SK-N-SH (cell line): ENCODE measurements at regions not wholly inside any gene's neighbourhood (a gene's known extent, or its start where the extent isn't known, plus 50 kb on each side); places are given as distances from the start of the nearest gene placed in this dataset.

Source experiments
- CTCF ChIA-PET: fragments of 300-600, 350-600 bp; formaldehyde crosslinking; extraction: SDS; loops from one replicate; lab custom pipeline; 2021; lab: Yijun Ruan, JAX
- POLR2A ChIA-PET: fragments of 350-600 bp; sonication (Branson Sonifier 250); formaldehyde crosslinking; extraction: SDS; loops from one replicate; lab custom pipeline; 2020; ENCODE audit warnings: antibody characterized with exemption, inconsistent platforms; lab: Yijun Ruan, JAX
- DNase-seq: peaks from one replicate; pipeline ENCODE4 v3.0.0; 2012
- H2AFZ ChIP-seq: fragments of 200-600 bp; sonication (generic); 2 replicates; pipeline ENCODE4 v1.8.1; 2016; ENCODE audit warnings: antibody characterized with exemption, mild to moderate bottlenecking, low read depth
- H3F3A ChIP-seq: fragments of 200-600 bp; sonication (generic); replicated peaks from 2 replicates; pipeline ENCODE3; 2016; ENCODE audit warnings: antibody characterized with exemption, mild to moderate bottlenecking; ENCODE audit not compliant: insufficient read depth
- H3K27ac ChIP-seq, 2 experiments: fragments of 200-500 bp in 1 of 2; fragments of 200-600 bp in 1 of 2; sonication (Bioruptor generic) in 1 of 2; sonication (generic), shearing (Covaris generic) in 1 of 2; 2 replicates each; pipeline versions ENCODE4 v1.5.1 to v1.6.1; 2014 to 2016; ENCODE audit warnings: low read depth in 2 of 2, inconsistent platforms in 1 of 2, low read length in 1 of 2, mild to moderate bottlenecking in 1 of 2, mixed read lengths in 1 of 2
- H3K27me3 ChIP-seq: fragments of 200-600 bp; sonication (generic), shearing (Covaris generic); 2 replicates; pipeline ENCODE4 v1.6.1; 2016; ENCODE audit warnings: mixed run types; ENCODE audit not compliant: insufficient read depth
- H3K36me3 ChIP-seq, 2 experiments: fragments of 200-500 bp in 1 of 2; fragments of 200-600 bp in 1 of 2; sonication (Bioruptor generic) in 1 of 2; sonication (generic) in 1 of 2; replicated peaks in 1 of 2; 2 replicates each; pipeline versions ENCODE3 to v1.5.1; 2014 to 2016; ENCODE audit warnings: low read length in 1 of 2, mild to moderate bottlenecking in 1 of 2; ENCODE audit not compliant: insufficient read depth in 2 of 2, control insufficient read depth in 1 of 2
- H3K4me1 ChIP-seq, 2 experiments: fragments of 200-500 bp in 1 of 2; fragments of 200-600 bp in 1 of 2; sonication (Bioruptor generic) in 1 of 2; sonication (generic), shearing (Covaris generic) in 1 of 2; 2 replicates each; pipeline versions ENCODE4 v1.5.1 to v1.6.1; 2014 to 2016; ENCODE audit warnings: low read depth in 1 of 2, low read length in 1 of 2, mixed run types in 1 of 2; ENCODE audit not compliant: insufficient read depth in 2 of 2, control insufficient read depth in 1 of 2
- H3K4me2 ChIP-seq: fragments of 200-600 bp; sonication (generic), shearing (Covaris generic); 2 replicates; pipeline ENCODE4 v1.6.1; 2017; ENCODE audit warnings: mixed run types
- H3K4me3 ChIP-seq, 2 experiments: fragments of 200-500 bp in 1 of 2; fragments of 200-600 bp in 1 of 2; sonication (Bioruptor generic) in 1 of 2; sonication (generic), shearing (Covaris generic) in 1 of 2; 2 replicates each; pipeline versions ENCODE4 v1.5.1 to v1.8.1; 2014 to 2016; ENCODE audit warnings: low read depth in 2 of 2, inconsistent platforms in 1 of 2, low read length in 1 of 2, mild to moderate bottlenecking in 1 of 2, mixed read lengths in 1 of 2, moderate library complexity in 1 of 2
- H3K79me2 ChIP-seq: fragments of 200-600 bp; sonication (generic); 2 replicates; pipeline ENCODE4 v1.8.1; 2017; ENCODE audit warnings: mild to moderate bottlenecking; ENCODE audit not compliant: insufficient read depth
- H3K9ac ChIP-seq: fragments of 200-600 bp; sonication (generic); 2 replicates; pipeline ENCODE4 v1.6.1; 2017; ENCODE audit warnings: mixed run types
- H3K9me2 ChIP-seq: fragments of 200-600 bp; sonication (generic); 2 replicates; pipeline ENCODE4 v1.6.1; 2017; ENCODE audit warnings: mixed run types
- H3K9me3 ChIP-seq: fragments of 200-600 bp; sonication (generic); 2 replicates; pipeline ENCODE4 v1.6.1; 2017; ENCODE audit warnings: mixed run types, mild to moderate bottlenecking, moderate library complexity
- H4K20me1 ChIP-seq: fragments of 200-600 bp; sonication (generic); 2 replicates; pipeline ENCODE4 v1.6.1; 2017; ENCODE audit warnings: mild to moderate bottlenecking, mixed run types; ENCODE audit not compliant: insufficient read depth
- ELF1 ChIP-seq: IDR thresholded peaks from 2 replicates; pipeline ENCODE4 v1.4.0; 2012
- EP300 ChIP-seq, 2 experiments: IDR thresholded peaks; 2 replicates each; pipeline versions ENCODE4 v1.4.0 to v1.6.1; 2012; ENCODE audit warnings: borderline replicate concordance in 1 of 2, low read depth in 1 of 2, low read length in 1 of 2
- FOXJ3 ChIP-seq: sonication (generic); formaldehyde crosslinking; IDR thresholded peaks from 2 replicates; pipeline ENCODE4 v1.5.1; 2020; ENCODE audit warnings: mild to moderate bottlenecking, missing genetic modification reagents
- GATA2 ChIP-seq: sonication (generic); formaldehyde crosslinking; IDR thresholded peaks from 2 replicates; pipeline ENCODE4 v1.5.0; 2020; ENCODE audit warnings: mild to moderate bottlenecking, missing genetic modification reagents
- JUND ChIP-seq: IDR thresholded peaks from 2 replicates; pipeline ENCODE4 v1.4.0; 2012
- MXI1 ChIP-seq: IDR thresholded peaks from 2 replicates; pipeline ENCODE4 v1.6.1; 2012; ENCODE audit warnings: mild to moderate bottlenecking, low read depth, low read length, improper control_type of control experiment
- NFIC ChIP-seq: IDR thresholded peaks from 2 replicates; pipeline ENCODE4 v1.4.0; 2012; ENCODE audit warnings: borderline replicate concordance
- NRF1 ChIP-seq: IDR thresholded peaks from 2 replicates; pipeline ENCODE4 v1.6.1; 2012; ENCODE audit warnings: low read depth, mild to moderate bottlenecking, low read length
- RCOR1 ChIP-seq: fragments of 150-350 bp; IDR thresholded peaks from 2 replicates; pipeline ENCODE4 v1.6.1; 2017; ENCODE audit warnings: antibody characterized with exemption, low read length
- RXRA ChIP-seq: IDR thresholded peaks from 2 replicates; pipeline ENCODE4 v1.4.0; 2012; ENCODE audit warnings: low read depth, mild to moderate bottlenecking, borderline replicate concordance
- SIN3A ChIP-seq: IDR thresholded peaks from 2 replicates; pipeline ENCODE4 v1.6.1; 2012; ENCODE audit warnings: low read depth, mild to moderate bottlenecking, low read length, moderate library complexity, borderline replicate concordance
- TCF12 ChIP-seq: IDR thresholded peaks from 2 replicates; pipeline ENCODE4 v1.4.0; 2012
- TEAD4 ChIP-seq: IDR thresholded peaks from 2 replicates; pipeline ENCODE4 v1.4.0; 2012; ENCODE audit warnings: mild to moderate bottlenecking, borderline replicate concordance; ENCODE audit not compliant: insufficient read depth
- WGBS: methylation state at CpG from one replicate; pipeline ENCODE4 v1.1.6; 2017; ENCODE audit warnings: low lambda C conversion rate; 5-methylcytosine and 5-hydroxymethylcytosine counted together
- TF ChIP-seq, protein P1 (sequence below): IDR thresholded peaks from 2 replicates; pipeline ENCODE4 v1.4.0; 2012; ENCODE audit warnings: low read depth, borderline replicate concordance
- TF ChIP-seq, protein P2 (sequence below): IDR thresholded peaks from 2 replicates; pipeline ENCODE4; 2012
- TF ChIP-seq, protein P3 (sequence below): fragments of 200-600 bp; sonication (generic); IDR thresholded peaks from 2 replicates; pipeline ENCODE4 v1.6.1; 2017; ENCODE audit warnings: antibody characterized with exemption, mild to moderate bottlenecking, moderate library complexity
- TF ChIP-seq, protein P4 (sequence below): IDR thresholded peaks from 2 replicates; pipeline ENCODE4 v1.4.0; 2012; ENCODE audit warnings: low read depth, borderline replicate concordance
- TF ChIP-seq, protein P5 (sequence below): IDR thresholded peaks from 2 replicates; pipeline ENCODE4 v1.6.1; 2012; ENCODE audit warnings: mild to moderate bottlenecking, low read depth, low read length, moderate library complexity

DNA sequence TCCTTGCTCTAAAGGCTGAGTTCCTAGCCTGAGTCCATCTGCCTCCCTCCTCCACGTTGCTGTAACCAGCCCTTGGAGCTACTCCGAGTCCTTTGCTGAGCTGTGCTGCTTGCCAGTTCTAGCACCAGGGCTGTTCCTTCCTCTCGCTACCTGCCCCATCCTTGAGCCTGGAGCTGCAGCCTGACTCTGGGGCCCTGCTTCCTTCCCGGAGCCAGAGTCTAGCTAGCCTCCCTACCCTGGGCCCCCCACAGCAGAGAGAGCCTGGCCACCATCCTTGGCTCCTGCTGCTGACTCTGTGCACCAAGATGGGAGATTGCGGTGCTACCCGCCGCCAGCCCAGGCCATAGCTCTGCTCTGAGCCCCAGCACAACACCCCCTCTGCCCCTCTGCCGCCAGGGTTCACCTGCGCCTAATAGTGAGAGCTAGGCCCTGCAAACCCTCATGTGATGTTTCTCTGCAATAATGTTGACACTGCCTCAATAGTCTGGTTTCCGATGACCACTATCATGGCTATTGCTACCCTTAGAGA lies 135.9 kb upstream of the ASB18 start:
- Histone ChIP-seq H3K9me2 (no peaks in the 10 kb centered on the region), H4K20me1 (no peaks in the 10 kb centered on the region), H3K36me3 (no peaks in the 10 kb centered on the region), H3K9me3 (no peaks in the 10 kb centered on the region), H2AFZ (no peak overlapping the region), H3K4me1 (no peaks in the 10 kb centered on the region), H3K27ac (no peak overlapping the region), H3K27me3 (no peaks in the 10 kb centered on the region), H3K4me3 (no peak overlapping the region), H3K79me2 (no peaks in the 10 kb centered on the region), H3F3A (no peaks in the 10 kb centered on the region), H3K4me2 (no peak overlapping the region), H3K9ac (no peak overlapping the region)
- ChIA-PET POLR2A (no interaction called here), CTCF (no interaction called here)
- TF ChIP-seq TCF12 (no peak), TEAD4 (no peak), MXI1 (no peak), GATA2 (CRISPR knock-in tag) (no peak), RXRA (no peak), ELF1 (no peak), NFIC (no peak), NRF1 (no peak), JUND (no peak), SIN3A (no peak), RCOR1 (no peak), FOXJ3 (CRISPR knock-in tag) (no peak), EP300 (IDR thresholded peaks at IDR 0.05; ENCODE audit: borderline replicate concordance in 1 of 2, low read depth in 1 of 2, low read length in 1 of 2) (no peak)
- TF ChIP-seq, protein P1, sequence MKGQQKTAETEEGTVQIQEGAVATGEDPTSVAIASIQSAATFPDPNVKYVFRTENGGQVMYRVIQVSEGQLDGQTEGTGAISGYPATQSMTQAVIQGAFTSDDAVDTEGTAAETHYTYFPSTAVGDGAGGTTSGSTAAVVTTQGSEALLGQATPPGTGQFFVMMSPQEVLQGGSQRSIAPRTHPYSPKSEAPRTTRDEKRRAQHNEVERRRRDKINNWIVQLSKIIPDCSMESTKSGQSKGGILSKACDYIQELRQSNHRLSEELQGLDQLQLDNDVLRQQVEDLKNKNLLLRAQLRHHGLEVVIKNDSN = no peak
- TF ChIP-seq, protein P2, sequence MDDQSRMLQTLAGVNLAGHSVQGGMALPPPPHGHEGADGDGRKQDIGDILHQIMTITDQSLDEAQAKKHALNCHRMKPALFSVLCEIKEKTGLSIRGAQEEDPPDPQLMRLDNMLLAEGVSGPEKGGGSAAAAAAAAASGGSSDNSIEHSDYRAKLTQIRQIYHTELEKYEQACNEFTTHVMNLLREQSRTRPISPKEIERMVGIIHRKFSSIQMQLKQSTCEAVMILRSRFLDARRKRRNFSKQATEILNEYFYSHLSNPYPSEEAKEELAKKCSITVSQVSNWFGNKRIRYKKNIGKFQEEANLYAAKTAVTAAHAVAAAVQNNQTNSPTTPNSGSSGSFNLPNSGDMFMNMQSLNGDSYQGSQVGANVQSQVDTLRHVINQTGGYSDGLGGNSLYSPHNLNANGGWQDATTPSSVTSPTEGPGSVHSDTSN = no peak
- TF ChIP-seq, protein P3, sequence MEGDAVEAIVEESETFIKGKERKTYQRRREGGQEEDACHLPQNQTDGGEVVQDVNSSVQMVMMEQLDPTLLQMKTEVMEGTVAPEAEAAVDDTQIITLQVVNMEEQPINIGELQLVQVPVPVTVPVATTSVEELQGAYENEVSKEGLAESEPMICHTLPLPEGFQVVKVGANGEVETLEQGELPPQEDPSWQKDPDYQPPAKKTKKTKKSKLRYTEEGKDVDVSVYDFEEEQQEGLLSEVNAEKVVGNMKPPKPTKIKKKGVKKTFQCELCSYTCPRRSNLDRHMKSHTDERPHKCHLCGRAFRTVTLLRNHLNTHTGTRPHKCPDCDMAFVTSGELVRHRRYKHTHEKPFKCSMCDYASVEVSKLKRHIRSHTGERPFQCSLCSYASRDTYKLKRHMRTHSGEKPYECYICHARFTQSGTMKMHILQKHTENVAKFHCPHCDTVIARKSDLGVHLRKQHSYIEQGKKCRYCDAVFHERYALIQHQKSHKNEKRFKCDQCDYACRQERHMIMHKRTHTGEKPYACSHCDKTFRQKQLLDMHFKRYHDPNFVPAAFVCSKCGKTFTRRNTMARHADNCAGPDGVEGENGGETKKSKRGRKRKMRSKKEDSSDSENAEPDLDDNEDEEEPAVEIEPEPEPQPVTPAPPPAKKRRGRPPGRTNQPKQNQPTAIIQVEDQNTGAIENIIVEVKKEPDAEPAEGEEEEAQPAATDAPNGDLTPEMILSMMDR = no peak
- TF ChIP-seq, protein P4, sequence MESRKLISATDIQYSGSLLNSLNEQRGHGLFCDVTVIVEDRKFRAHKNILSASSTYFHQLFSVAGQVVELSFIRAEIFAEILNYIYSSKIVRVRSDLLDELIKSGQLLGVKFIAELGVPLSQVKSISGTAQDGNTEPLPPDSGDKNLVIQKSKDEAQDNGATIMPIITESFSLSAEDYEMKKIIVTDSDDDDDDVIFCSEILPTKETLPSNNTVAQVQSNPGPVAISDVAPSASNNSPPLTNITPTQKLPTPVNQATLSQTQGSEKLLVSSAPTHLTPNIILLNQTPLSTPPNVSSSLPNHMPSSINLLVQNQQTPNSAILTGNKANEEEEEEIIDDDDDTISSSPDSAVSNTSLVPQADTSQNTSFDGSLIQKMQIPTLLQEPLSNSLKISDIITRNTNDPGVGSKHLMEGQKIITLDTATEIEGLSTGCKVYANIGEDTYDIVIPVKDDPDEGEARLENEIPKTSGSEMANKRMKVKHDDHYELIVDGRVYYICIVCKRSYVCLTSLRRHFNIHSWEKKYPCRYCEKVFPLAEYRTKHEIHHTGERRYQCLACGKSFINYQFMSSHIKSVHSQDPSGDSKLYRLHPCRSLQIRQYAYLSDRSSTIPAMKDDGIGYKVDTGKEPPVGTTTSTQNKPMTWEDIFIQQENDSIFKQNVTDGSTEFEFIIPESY = no peak
- TF ChIP-seq, protein P5, sequence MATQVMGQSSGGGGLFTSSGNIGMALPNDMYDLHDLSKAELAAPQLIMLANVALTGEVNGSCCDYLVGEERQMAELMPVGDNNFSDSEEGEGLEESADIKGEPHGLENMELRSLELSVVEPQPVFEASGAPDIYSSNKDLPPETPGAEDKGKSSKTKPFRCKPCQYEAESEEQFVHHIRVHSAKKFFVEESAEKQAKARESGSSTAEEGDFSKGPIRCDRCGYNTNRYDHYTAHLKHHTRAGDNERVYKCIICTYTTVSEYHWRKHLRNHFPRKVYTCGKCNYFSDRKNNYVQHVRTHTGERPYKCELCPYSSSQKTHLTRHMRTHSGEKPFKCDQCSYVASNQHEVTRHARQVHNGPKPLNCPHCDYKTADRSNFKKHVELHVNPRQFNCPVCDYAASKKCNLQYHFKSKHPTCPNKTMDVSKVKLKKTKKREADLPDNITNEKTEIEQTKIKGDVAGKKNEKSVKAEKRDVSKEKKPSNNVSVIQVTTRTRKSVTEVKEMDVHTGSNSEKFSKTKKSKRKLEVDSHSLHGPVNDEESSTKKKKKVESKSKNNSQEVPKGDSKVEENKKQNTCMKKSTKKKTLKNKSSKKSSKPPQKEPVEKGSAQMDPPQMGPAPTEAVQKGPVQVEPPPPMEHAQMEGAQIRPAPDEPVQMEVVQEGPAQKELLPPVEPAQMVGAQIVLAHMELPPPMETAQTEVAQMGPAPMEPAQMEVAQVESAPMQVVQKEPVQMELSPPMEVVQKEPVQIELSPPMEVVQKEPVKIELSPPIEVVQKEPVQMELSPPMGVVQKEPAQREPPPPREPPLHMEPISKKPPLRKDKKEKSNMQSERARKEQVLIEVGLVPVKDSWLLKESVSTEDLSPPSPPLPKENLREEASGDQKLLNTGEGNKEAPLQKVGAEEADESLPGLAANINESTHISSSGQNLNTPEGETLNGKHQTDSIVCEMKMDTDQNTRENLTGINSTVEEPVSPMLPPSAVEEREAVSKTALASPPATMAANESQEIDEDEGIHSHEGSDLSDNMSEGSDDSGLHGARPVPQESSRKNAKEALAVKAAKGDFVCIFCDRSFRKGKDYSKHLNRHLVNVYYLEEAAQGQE = no peak
- WGBS = 69% methylated on average over 8 of the region's 10 CpGs
- DNase-seq = no peak
